GM18499 (cell line): ENCODE measurements at regions not wholly inside any gene's neighbourhood (a gene's known extent, or its start where the extent isn't known, plus 50 kb on each side); places are given as distances from the start of the nearest gene placed in this dataset.

Experiments used
- ATAC-seq: cut with Tn5 transposase; IDR thresholded peaks from one replicate; pipeline ENCODE4 v1.9.1; 2021; ENCODE audit warnings: moderate number of reproducible peaks; ENCODE audit not compliant: insufficient read depth, unreplicated experiment

DNA sequence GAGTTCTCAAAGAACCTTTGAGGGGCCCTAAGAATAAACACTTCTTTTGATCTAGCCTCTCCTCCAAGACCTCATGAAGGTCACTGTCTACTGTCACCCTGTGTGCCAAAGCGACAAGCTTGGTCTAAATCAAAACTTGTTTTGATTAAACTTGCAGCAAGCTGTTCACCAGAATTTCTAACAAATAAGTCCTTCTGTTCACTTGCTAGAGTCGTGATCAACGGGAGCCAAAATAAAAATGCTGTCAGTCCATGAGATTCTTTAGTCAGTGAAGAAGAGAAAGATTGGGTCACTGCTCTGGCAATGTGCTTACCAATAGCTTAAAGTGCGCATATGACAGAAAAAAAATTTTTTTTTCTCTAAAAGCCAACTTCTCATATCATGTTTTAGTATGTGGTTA, 53.9 kb upstream of the GALNT5 start:
- no peak for ATAC-seq

DNA sequence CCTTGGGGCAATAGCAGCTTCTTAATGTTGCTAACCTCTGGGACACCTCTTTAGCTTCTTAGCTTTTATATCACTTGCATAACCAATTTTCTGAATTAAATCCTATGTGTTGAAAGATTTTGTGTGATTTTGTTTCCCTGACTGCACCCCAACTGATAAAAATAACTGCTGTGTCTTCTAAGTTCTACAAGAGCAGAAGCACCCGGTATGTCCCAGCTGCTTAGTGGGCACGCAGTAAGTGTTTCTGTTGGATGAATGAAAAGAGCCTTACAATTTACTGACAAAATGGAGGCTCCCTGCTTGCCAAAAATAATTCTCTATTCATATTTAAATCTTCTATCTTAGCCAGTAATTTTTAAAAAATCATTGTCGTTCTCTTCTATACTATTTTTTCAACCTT, 53.1 kb upstream of the GALNT5 start:
- no peak for ATAC-seq

DNA sequence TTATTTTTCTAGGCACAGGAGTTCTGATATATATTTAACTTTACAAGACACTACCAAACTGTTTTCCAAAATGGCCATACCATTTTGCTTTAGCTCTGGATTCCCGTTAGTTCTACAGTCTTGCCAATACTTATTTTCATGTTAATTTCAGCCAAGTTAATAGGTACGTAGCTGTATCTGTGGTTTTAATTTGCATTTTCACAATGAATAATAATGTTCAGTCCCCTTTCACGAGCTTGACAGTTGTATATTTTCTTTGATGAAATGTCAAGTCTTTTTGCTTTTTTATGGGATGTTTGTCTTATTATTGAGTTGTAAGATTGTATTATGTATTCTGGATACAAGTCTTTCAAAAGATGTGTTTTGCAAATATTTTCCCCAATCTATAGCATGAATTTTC, 50.6 kb upstream of the GALNT5 start:
- no peak for ATAC-seq
